GM12878 (cell line): ENCODE measurements at regions not wholly inside any gene's neighbourhood (a gene's known extent, or its start where the extent isn't known, plus 50 kb on each side); places are given as distances from the start of the nearest gene placed in this dataset.

Source experiments
- ATAC-seq: fragments of 200-7000 bp; cut with Tn5 transposase; 3 replicates; pipeline ENCODE4 v1.9.1; 2020; ENCODE audit warnings: mild to moderate bottlenecking, moderate library complexity
- BruUV-seq: library from RNA; stranded (reverse); fragments of 400-500 nt; replicated peaks from 2 replicates; lab custom pipeline; 2021; lab: Mats Ljungman, UMichigan
- CTCF ChIA-PET: fragments of 300-600 bp; sonication (Branson Sonifier 250); formaldehyde crosslinking; extraction: SDS; loops from one replicate; lab custom pipeline; 2021; ENCODE audit warnings: inconsistent platforms; lab: Yijun Ruan, JAX
- POLR2A ChIA-PET: fragments of 350-600 bp; formaldehyde crosslinking; extraction: SDS; loops from one replicate; lab custom pipeline; 2021; ENCODE audit warnings: inconsistent platforms; lab: Charles Lee
- RAD21 ChIA-PET: fragments of 300-600 bp; sonication (Branson Sonifier 250); formaldehyde crosslinking; loops from one replicate; lab custom pipeline; 2023; ENCODE audit warnings: antibody characterized with exemption; ENCODE audit not compliant: unreplicated experiment; lab: Charles Lee
- SMC1A ChIA-PET: fragments of 300-600 bp; sonication (Branson Sonifier 250); formaldehyde crosslinking; loops from one replicate; lab custom pipeline; 2023; ENCODE audit not compliant: unreplicated experiment, uncharacterized antibody; lab: Charles Lee
- DNase-seq: peaks from one replicate; pipeline ENCODE4 v3.0.0-alpha.2; 2011; ENCODE audit warnings: low read depth, low spot score
- FAIRE-seq: peaks from 3 replicates; lab custom pipeline; 2011; peaks lifted over from hg19 to GRCh38; lab: Jason Lieb, UNC
- H2AFZ ChIP-seq: 2 replicates; pipeline ENCODE4 v1.6.0; 2011; ENCODE audit warnings: low read depth, low read length, control low read depth; ENCODE audit not compliant: control insufficient read depth
- H3K27ac ChIP-seq: 2 replicates; pipeline ENCODE4 v1.5.1; 2011; ENCODE audit warnings: control low read depth; ENCODE audit not compliant: control insufficient read depth, insufficient read depth
- H3K27me3 ChIP-seq, 2 experiments: replicated peaks in 1 of 2; 2 replicates each; pipeline versions ENCODE4 v1.6.0 to v1.6.1; 2011; ENCODE audit warnings: low read length in 1 of 2; ENCODE audit not compliant: control insufficient read depth in 2 of 2, insufficient read depth in 2 of 2
- H3K36me3 ChIP-seq, 2 experiments: 2 replicates each; pipeline ENCODE4 v1.5.1; 2011; ENCODE audit warnings: low read length in 1 of 2; ENCODE audit not compliant: control insufficient read depth in 2 of 2, insufficient read depth in 2 of 2
- H3K4me1 ChIP-seq: 2 replicates; pipeline ENCODE4 v1.6.1; 2011; ENCODE audit warnings: mild to moderate bottlenecking, low read length, moderate library complexity, mixed read lengths; ENCODE audit not compliant: control insufficient read depth, insufficient read depth
- H3K4me2 ChIP-seq: 2 replicates; pipeline ENCODE4 v1.6.0; 2011; ENCODE audit warnings: control low read depth; ENCODE audit not compliant: control insufficient read depth, insufficient read depth
- H3K4me3 ChIP-seq: fragments of 200-600 bp; sonication (generic); 2 replicates; pipeline ENCODE4 v1.5.1; 2016
- H3K79me2 ChIP-seq: 2 replicates; pipeline ENCODE4 v1.6.0; 2011; ENCODE audit warnings: low read length; ENCODE audit not compliant: control insufficient read depth, insufficient read depth
- H3K9ac ChIP-seq: 2 replicates; pipeline ENCODE4 v1.8.0; 2011; ENCODE audit warnings: low read length, control low read depth, mixed read lengths; ENCODE audit not compliant: control insufficient read depth, insufficient read depth
- H3K9me3 ChIP-seq: replicated peaks from 3 replicates; pipeline ENCODE4 v1.5.1; 2011; ENCODE audit warnings: mild to moderate bottlenecking, low read length; ENCODE audit not compliant: control insufficient read depth, insufficient read depth
- H4K20me1 ChIP-seq: 2 replicates; pipeline ENCODE4 v1.6.0; 2011; ENCODE audit not compliant: control insufficient read depth, insufficient read depth
- ATF7 ChIP-seq: fragments of 450-650 bp; IDR thresholded peaks from 2 replicates; pipeline ENCODE4 v1.6.1; 2016; ENCODE audit warnings: low read depth, mild to moderate bottlenecking
- CHD1 ChIP-seq: IDR thresholded peaks from 2 replicates; pipeline ENCODE4 v1.6.1; 2012; ENCODE audit warnings: low read depth, low read length, improper control_type of control experiment
- HDGF ChIP-seq: fragments of 450-650 bp; IDR thresholded peaks from 2 replicates; pipeline ENCODE4 v1.6.1; 2016; ENCODE audit warnings: antibody characterized with exemption
- MEF2A ChIP-seq: IDR thresholded peaks from 2 replicates; pipeline ENCODE4 v1.6.1; 2011; ENCODE audit warnings: low read depth, mild to moderate bottlenecking, low read length, moderate library complexity; ENCODE audit not compliant: insufficient read depth
- MXI1 ChIP-seq: fragments of 150-350 bp; IDR thresholded peaks from 2 replicates; pipeline ENCODE4 v1.6.1; 2011; ENCODE audit warnings: low read depth, mild to moderate bottlenecking, inconsistent platforms, low read length, improper control_type of control experiment
- NR2C2 ChIP-seq: IDR thresholded peaks from 2 replicates; pipeline ENCODE4 v1.6.1; 2011; ENCODE audit warnings: borderline replicate concordance, low read depth; ENCODE audit not compliant: control insufficient read depth, insufficient read length
- TBL1XR1 ChIP-seq: IDR thresholded peaks from 2 replicates; pipeline ENCODE4 v1.6.1; 2012; ENCODE audit warnings: low read depth, low read length, improper control_type of control experiment
- WGBS: methylation state at CpG from one replicate; pipeline ENCODE4 v1.1.6; 2016; ENCODE audit warnings: low lambda C conversion rate; ENCODE audit not compliant: insufficient replicate concordance, insufficient coverage; ENCODE audit errors: missing lambda C conversion rate; 5-methylcytosine and 5-hydroxymethylcytosine counted together
- in situ Hi-C: fragments of 300-500 bp; cut with MboI; formaldehyde crosslinking; loops from 9 replicates; pipeline ENCODE4 v1.14.3; 2018; ENCODE audit warnings: mixed read lengths
- intact Hi-C: fragments of 100-400 bp; cut with micrococcal nuclease; formaldehyde crosslinking; loops from one replicate; pipeline ENCODE4 v1.14.2; 2022; ENCODE audit not compliant: unreplicated experiment

DNA sequence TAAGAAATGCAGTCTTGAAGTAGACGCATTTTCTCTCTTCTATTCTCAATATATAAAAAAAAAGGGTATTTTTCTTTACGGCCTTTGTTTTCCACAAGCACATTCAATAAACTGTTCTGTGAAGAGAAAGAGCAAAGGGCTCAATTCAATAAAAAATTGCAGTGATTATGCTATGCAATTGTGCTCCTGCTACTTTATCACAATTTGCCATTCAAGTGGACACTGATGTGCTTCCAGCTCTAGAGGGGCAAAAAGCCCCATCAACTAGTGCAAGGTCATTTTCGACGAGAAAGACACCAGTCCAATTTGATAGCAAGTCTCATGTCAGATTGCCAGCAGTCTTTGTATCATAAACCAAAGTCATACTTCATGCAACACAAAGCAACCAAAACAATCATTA lies 82.6 kb upstream of the THSD7A start:
- Histone ChIP-seq H3K9me3 (no peaks in the 10 kb centered on the region), H3K9ac (no peak overlapping the region), H3K4me1 (no peaks in the 10 kb centered on the region), H3K27ac (no peak overlapping the region), H3K79me2 (no peaks in the 10 kb centered on the region), H3K4me3 (no peak overlapping the region), H2AFZ (no peak overlapping the region), H4K20me1 (no peaks in the 10 kb centered on the region), H3K4me2 (no peak overlapping the region), H3K27me3 (no peaks in the 10 kb centered on the region), H3K36me3 (no peaks in the 10 kb centered on the region)
- intact Hi-C loops (no loop called here), in situ Hi-C loops (no loop called here)
- DNase-seq: no peak
- WGBS: 70% methylated on average over 4 of the region's 4 CpGs
- ChIA-PET RAD21 (no interaction called here), SMC1A (no interaction called here), CTCF (no interaction called here), POLR2A (no interaction called here)
- no peak for TF ChIP-seq MXI1
- no peak for TF ChIP-seq ATF7
- no peak for TF ChIP-seq TBL1XR1
- no peak for TF ChIP-seq CHD1
- no TSS peak for BruUV-seq
- ATAC-seq: no peak
- no peak for FAIRE-seq

DNA sequence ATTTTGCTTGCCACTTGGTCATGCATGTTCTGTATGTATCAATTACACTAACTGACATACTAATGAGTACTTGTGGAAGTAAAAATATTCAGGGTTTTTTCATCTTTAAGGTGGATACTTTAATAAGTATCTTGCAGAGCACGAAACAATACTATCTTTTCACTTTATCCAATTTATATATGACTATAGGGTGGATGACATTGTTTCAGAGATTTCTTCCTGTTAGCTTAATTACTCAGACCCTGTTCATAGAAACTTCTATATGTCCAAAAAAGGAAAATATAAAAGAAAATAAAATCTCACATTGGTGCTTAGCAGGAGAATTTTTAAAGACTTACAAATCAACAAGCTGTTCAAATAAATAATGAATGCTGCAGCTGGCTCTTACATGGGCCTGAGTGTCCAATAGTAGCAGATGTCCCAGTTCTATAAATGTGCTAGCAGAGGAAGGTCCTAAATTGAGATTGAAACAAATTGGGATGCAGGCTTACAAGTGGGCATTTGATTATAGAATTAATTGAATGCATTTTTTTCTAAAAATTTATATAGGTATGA lies 91.5 kb upstream of the THSD7A start:
- Histone ChIP-seq H3K4me3 (no peak overlapping the region), H3K27me3 (no peaks in the 10 kb centered on the region), H3K4me2 (no peak overlapping the region), H3K36me3 (no peaks in the 10 kb centered on the region), H3K4me1 (no peaks in the 10 kb centered on the region), H3K79me2 (no peaks in the 10 kb centered on the region), H3K9ac (no peak overlapping the region), H4K20me1 (no peaks in the 10 kb centered on the region), H3K27ac (no peak overlapping the region), H2AFZ (no peak overlapping the region), H3K9me3 (no peaks in the 10 kb centered on the region)
- in situ Hi-C loops (no loop called here), intact Hi-C loops (no loop called here)
- no TSS peak for BruUV-seq
- whole genome bisulfite sequencing: 0% methylated on average over 1 of the region's 1 CpG
- ChIA-PET SMC1A (no interaction called here), RAD21 (no interaction called here), CTCF (interaction anchor here (0.6 kb wide), 1 partner anchor 1798 kb away, joined by 3 read pairs; no protein-coding TSS in a partner anchor), POLR2A (interaction anchor here (0.5 kb wide), 1 partner anchor 960 kb away, joined by 3 read pairs; no protein-coding TSS in a partner anchor)
- no peak for DNase-seq
- FAIRE-seq: no peak
- no peak for ATAC-seq
- TF ChIP-seq HDGF (no peak), MEF2A (no peak), NR2C2 (no peak), MXI1 (no peak)
